ENCODE measurements at regions not wholly inside any gene's neighbourhood (a gene's known extent, or its start where the extent isn't known, plus 50 kb on each side); places are given as distances from the start of the nearest gene placed in this dataset.

DNA sequence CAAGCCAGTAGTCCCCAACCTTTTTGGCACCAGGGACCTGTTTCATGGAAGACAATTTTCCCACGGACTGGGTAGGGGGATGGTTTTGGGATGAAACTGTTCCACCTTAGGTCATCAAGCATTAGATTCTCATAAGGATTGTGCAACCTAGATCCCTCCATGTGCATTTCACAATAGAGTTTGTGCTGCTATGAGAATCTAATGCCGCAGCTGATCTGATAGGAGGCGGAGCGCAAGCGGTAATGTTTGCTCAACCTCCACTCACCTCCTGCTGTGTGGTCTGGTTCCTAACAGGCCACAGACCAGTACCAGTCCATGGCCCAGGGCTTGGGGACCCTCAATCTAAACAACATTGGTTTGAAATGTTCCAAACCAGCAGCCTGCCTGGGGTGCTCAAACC lies 137.0 kb upstream of the STXBP5 start:
- no peak for DNase-seq
- H3K27me3 Mint-ChIP-seq (ENCODE audit: low read depth in 3 of 3), result peaks cover 0 to 2% (median 0%) of the 10 kb centered on the region in 3 donors
- H3K9me3 Mint-ChIP-seq, result peaks cover 3 to 30% (median 11%) of the 10 kb centered on the region in 7 donors
- intact Hi-C loops (cut with micrococcal nuclease), result no loop called here
- Histone ChIP-seq H3K27ac (ENCODE audit: low read depth in 1 of 2, low read length in 2 of 2) (no peak overlapping the region), H2AFZ (ENCODE audit: insufficient read depth, low read depth, low read length, poor library complexity, severe bottlenecking) (no peak overlapping the region), H3K79me2 (ENCODE audit: insufficient read depth, low read length) (no peaks in the 10 kb centered on the region), H3K4me2 (replicated peaks; ENCODE audit: extremely low read depth, low read length, poor library complexity, severe bottlenecking) (no peak overlapping the region), H3K9ac (ENCODE audit: insufficient read depth, low read length, poor library complexity, severe bottlenecking) (no peak overlapping the region), H3K4me3 (replicated peaks in 1 of 3; ENCODE audit: low read depth in 2 of 3, low read length in 3 of 3) (no peak overlapping the region), H3K27me3 (ENCODE audit: control insufficient read depth in 2 of 2, insufficient read depth in 2 of 2, low read length in 2 of 2) (no peaks in the 10 kb centered on the region), H3K9me3 (replicated peaks in 1 of 2; ENCODE audit: control insufficient read depth in 1 of 2, insufficient read depth in 1 of 2, low read length in 2 of 2) (peaks cover 0 to 14% of the 10 kb centered on the region in 2 donors), H3K4me1 (ENCODE audit: control insufficient read depth in 1 of 2, insufficient read depth in 2 of 2, low read length in 2 of 2) (no peaks in the 10 kb centered on the region), H3K36me3 (replicated peaks in 1 of 2; ENCODE audit: control insufficient read depth in 1 of 2, insufficient read depth in 2 of 2, low read length in 2 of 2) (no peaks in the 10 kb centered on the region), H4K20me1 (ENCODE audit: insufficient read depth, low read length) (no peaks in the 10 kb centered on the region)
- H3K36me3 Mint-ChIP-seq, result no peaks in the 10 kb centered on the region
- WGBS (ENCODE audit: insufficient coverage), result no CpG with 5 or more reads among the region's 5 CpGs
- H3K4me1 Mint-ChIP-seq, result peaks cover 5% of the 10 kb centered on the region
- H3K4me3 Mint-ChIP-seq, result no peak overlapping the region
- TF ChIP-seq, protein P1, sequence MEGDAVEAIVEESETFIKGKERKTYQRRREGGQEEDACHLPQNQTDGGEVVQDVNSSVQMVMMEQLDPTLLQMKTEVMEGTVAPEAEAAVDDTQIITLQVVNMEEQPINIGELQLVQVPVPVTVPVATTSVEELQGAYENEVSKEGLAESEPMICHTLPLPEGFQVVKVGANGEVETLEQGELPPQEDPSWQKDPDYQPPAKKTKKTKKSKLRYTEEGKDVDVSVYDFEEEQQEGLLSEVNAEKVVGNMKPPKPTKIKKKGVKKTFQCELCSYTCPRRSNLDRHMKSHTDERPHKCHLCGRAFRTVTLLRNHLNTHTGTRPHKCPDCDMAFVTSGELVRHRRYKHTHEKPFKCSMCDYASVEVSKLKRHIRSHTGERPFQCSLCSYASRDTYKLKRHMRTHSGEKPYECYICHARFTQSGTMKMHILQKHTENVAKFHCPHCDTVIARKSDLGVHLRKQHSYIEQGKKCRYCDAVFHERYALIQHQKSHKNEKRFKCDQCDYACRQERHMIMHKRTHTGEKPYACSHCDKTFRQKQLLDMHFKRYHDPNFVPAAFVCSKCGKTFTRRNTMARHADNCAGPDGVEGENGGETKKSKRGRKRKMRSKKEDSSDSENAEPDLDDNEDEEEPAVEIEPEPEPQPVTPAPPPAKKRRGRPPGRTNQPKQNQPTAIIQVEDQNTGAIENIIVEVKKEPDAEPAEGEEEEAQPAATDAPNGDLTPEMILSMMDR (IDR thresholded peaks at IDR 0.05), result no peak
- H3K27ac Mint-ChIP-seq, result no peak overlapping the region

DNA sequence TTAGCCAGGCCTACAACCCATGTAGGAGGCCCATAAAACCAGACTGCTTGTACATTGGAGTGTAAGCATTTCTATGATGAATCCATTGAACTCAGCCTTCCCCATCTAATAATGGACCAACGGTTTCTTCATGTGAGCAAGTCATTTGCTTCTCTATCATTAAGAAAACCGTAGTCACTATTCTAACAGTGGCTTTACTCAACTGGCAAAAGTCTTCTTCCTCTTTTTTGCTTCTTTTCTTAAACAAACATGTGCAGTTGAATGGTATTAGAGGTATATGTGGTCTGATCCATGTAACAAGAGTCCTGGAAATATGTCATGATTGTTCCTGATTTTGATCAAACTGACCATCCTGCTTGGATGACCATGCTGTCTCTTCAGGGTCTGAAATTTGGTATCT lies 132.4 kb upstream of the STXBP5 start:
- Mint-ChIP-seq H3K9me3 (peaks cover 3 to 26% (median 7%) of the 10 kb centered on the region in 7 donors), H3K4me3 (no peak overlapping the region), H3K36me3 (no peaks in the 10 kb centered on the region), H3K27me3 (ENCODE audit: low read depth in 3 of 3) (no peaks in the 10 kb centered on the region), H3K27ac (no peak overlapping the region), H3K4me1 (peaks cover 3% of the 10 kb centered on the region)
- Histone ChIP-seq H3K9ac (ENCODE audit: insufficient read depth, low read length, poor library complexity, severe bottlenecking) (no peak overlapping the region), H3K4me2 (replicated peaks; ENCODE audit: extremely low read depth, low read length, poor library complexity, severe bottlenecking) (no peak overlapping the region), H3K36me3 (replicated peaks in 1 of 2; ENCODE audit: control insufficient read depth in 1 of 2, insufficient read depth in 2 of 2, low read length in 2 of 2) (no peaks in the 10 kb centered on the region), H3K79me2 (ENCODE audit: insufficient read depth, low read length) (no peaks in the 10 kb centered on the region), H2AFZ (ENCODE audit: insufficient read depth, low read depth, low read length, poor library complexity, severe bottlenecking) (peak overlapping the region; percentile 20), H4K20me1 (ENCODE audit: insufficient read depth, low read length) (no peaks in the 10 kb centered on the region), H3K4me3 (replicated peaks in 1 of 3; ENCODE audit: low read depth in 2 of 3, low read length in 3 of 3) (no peak overlapping the region), H3K4me1 (ENCODE audit: control insufficient read depth in 1 of 2, insufficient read depth in 2 of 2, low read length in 2 of 2) (no peaks in the 10 kb centered on the region), H3K27ac (ENCODE audit: low read depth in 1 of 2, low read length in 2 of 2) (no peak overlapping the region), H3K9me3 (replicated peaks in 1 of 2; ENCODE audit: control insufficient read depth in 1 of 2, insufficient read depth in 1 of 2, low read length in 2 of 2) (peaks cover 0 to 14% of the 10 kb centered on the region in 2 donors), H3K27me3 (ENCODE audit: control insufficient read depth in 2 of 2, insufficient read depth in 2 of 2, low read length in 2 of 2) (no peaks in the 10 kb centered on the region)
- no peak for DNase-seq
- WGBS (ENCODE audit: insufficient coverage), result no CpG with 5 or more reads among the region's 2 CpGs
- TF ChIP-seq, protein P1 (IDR thresholded peaks at IDR 0.05), result no peak
- intact Hi-C loops (cut with micrococcal nuclease), result no loop called here
